Ishikawa (cell line): ENCODE measurements at regions not wholly inside any gene's neighbourhood (a gene's known extent, or its start where the extent isn't known, plus 50 kb on each side); places are given as distances from the start of the nearest gene placed in this dataset.

Experiments used
- CREB1 ChIP-seq: IDR thresholded peaks from 2 replicates; pipeline ENCODE4 v1.6.1; 2012; ENCODE audit warnings: low read depth
- EGR1 ChIP-seq: IDR thresholded peaks from 2 replicates; pipeline ENCODE4 v1.6.1; 2012
- EP300 ChIP-seq: IDR thresholded peaks from 2 replicates; pipeline ENCODE4 v1.6.1; 2012; ENCODE audit warnings: borderline replicate concordance
- RAD21 ChIP-seq: IDR thresholded peaks from 2 replicates; pipeline ENCODE4 v1.6.1; 2012; ENCODE audit warnings: low read depth
- TAF1 ChIP-seq: IDR thresholded peaks from 2 replicates; pipeline ENCODE4 v1.6.1; 2012; ENCODE audit warnings: low read depth, mild to moderate bottlenecking
- TCF12 ChIP-seq: IDR thresholded peaks from 2 replicates; pipeline ENCODE4 v1.6.1; 2012; ENCODE audit warnings: low read depth
- TEAD4 ChIP-seq: IDR thresholded peaks from 2 replicates; pipeline ENCODE4 v1.6.1; 2012
- YY1 ChIP-seq: IDR thresholded peaks from 2 replicates; pipeline ENCODE4 v1.6.1; 2012; ENCODE audit warnings: low read depth
- ZBTB7A ChIP-seq: IDR thresholded peaks from 2 replicates; pipeline ENCODE4 v1.6.1; 2012; ENCODE audit warnings: low read depth
- TF ChIP-seq, protein P1 (sequence below): IDR thresholded peaks from 2 replicates; pipeline ENCODE4 v1.6.1; 2012
- TF ChIP-seq, protein P2 (sequence below): IDR thresholded peaks from 2 replicates; pipeline ENCODE4 v1.6.1; 2012; ENCODE audit warnings: low read depth, mild to moderate bottlenecking
- TF ChIP-seq, protein P3 (sequence below): IDR thresholded peaks from 2 replicates; pipeline ENCODE4 v1.6.1; 2012

DNA sequence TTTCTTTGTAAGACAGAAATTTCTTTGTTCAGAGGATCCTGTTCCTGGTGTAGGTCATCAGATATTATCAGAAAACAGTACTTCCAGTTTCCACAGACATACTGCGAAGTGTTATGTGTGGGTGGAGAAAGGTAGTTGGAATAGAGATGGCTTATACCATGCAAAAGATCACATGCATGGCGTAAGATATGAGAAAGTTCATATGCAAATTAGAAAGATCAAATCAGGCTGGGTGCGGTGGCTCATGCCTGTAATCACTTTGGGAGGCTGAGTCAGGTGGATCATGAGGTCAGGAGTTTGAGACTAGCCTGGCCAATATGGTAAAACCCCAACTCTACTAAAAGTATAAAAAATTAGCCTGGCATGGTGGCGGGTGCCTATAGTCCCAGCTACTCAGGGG is 65.2 kb upstream of the GLIS3 start:
- TF ChIP-seq, protein P1, sequence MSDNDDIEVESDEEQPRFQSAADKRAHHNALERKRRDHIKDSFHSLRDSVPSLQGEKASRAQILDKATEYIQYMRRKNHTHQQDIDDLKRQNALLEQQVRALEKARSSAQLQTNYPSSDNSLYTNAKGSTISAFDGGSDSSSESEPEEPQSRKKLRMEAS, result no peak
- TF ChIP-seq CREB1 (no peak), RAD21 (no peak), TAF1 (no peak), YY1 (no peak), ZBTB7A (no peak), EP300 (no peak), TEAD4 (no peak), EGR1 (no peak), TCF12 (no peak)
- TF ChIP-seq, protein P2, sequence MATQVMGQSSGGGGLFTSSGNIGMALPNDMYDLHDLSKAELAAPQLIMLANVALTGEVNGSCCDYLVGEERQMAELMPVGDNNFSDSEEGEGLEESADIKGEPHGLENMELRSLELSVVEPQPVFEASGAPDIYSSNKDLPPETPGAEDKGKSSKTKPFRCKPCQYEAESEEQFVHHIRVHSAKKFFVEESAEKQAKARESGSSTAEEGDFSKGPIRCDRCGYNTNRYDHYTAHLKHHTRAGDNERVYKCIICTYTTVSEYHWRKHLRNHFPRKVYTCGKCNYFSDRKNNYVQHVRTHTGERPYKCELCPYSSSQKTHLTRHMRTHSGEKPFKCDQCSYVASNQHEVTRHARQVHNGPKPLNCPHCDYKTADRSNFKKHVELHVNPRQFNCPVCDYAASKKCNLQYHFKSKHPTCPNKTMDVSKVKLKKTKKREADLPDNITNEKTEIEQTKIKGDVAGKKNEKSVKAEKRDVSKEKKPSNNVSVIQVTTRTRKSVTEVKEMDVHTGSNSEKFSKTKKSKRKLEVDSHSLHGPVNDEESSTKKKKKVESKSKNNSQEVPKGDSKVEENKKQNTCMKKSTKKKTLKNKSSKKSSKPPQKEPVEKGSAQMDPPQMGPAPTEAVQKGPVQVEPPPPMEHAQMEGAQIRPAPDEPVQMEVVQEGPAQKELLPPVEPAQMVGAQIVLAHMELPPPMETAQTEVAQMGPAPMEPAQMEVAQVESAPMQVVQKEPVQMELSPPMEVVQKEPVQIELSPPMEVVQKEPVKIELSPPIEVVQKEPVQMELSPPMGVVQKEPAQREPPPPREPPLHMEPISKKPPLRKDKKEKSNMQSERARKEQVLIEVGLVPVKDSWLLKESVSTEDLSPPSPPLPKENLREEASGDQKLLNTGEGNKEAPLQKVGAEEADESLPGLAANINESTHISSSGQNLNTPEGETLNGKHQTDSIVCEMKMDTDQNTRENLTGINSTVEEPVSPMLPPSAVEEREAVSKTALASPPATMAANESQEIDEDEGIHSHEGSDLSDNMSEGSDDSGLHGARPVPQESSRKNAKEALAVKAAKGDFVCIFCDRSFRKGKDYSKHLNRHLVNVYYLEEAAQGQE, result no peak
- TF ChIP-seq, protein P3, sequence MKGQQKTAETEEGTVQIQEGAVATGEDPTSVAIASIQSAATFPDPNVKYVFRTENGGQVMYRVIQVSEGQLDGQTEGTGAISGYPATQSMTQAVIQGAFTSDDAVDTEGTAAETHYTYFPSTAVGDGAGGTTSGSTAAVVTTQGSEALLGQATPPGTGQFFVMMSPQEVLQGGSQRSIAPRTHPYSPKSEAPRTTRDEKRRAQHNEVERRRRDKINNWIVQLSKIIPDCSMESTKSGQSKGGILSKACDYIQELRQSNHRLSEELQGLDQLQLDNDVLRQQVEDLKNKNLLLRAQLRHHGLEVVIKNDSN, result no peak
